Stomach (tissue), 8 donors: ENCODE measurements at regions not wholly inside any gene's neighbourhood (a gene's known extent, or its start where the extent isn't known, plus 50 kb on each side); places are given as distances from the start of the nearest gene placed in this dataset.

Experiments
- DNase-seq, 2 donors: peaks; one replicate each; pipeline versions ENCODE4 v3.0.0 to v3.0.0-alpha.2; 2013 to 2019
- H3K27ac ChIP-seq, 5 donors: fragments of 200-600 bp in 4 of 5; sonication (generic) in 4 of 5; one replicate each; pipeline ENCODE4 v1.5.1; 2013 to 2019; ENCODE audit warnings: mild to moderate bottlenecking in 1 of 5, moderate library complexity in 1 of 5
- H3K27me3 ChIP-seq, 3 donors: fragments of 200-600 bp; sonication (generic); one replicate each; pipeline ENCODE4 v1.5.1; 2017 to 2019; ENCODE audit warnings: mixed run types in 1 of 3
- H3K36me3 ChIP-seq, 4 donors: fragments of 200-600 bp; sonication (generic); 1 replicate in 3 of 4; 2 replicates in 1 of 4; pipeline ENCODE4 v1.5.1; 2016 to 2019
- H3K4me1 ChIP-seq, 4 donors: fragments of 200-600 bp; sonication (generic); one replicate each; pipeline ENCODE4 v1.5.1; 2016 to 2019
- H3K4me3 ChIP-seq, 4 donors: fragments of 200-600 bp; sonication (generic) in 3 of 4; one replicate each; pipeline ENCODE4 v1.5.1; 2016 to 2019; ENCODE audit warnings: mild to moderate bottlenecking in 1 of 4
- H3K9me3 ChIP-seq, 4 donors: fragments of 200-600 bp; sonication (generic); one replicate each; pipeline ENCODE4 v1.5.1; 2016 to 2019
- EP300 ChIP-seq: sonication (generic); formaldehyde crosslinking; IDR thresholded peaks from one replicate; pipeline ENCODE4 v1.6.1; 2017; ENCODE audit warnings: antibody characterized with exemption
- POLR2A ChIP-seq, 4 donors: fragments of 450-650 bp; IDR thresholded peaks; one replicate each; pipeline ENCODE4 v1.6.1; 2016; ENCODE audit warnings: antibody characterized with exemption in 4 of 4, control low read depth in 2 of 4, mild to moderate bottlenecking in 1 of 4, moderate library complexity in 1 of 4
- POLR2AphosphoS5 ChIP-seq, 3 donors: sonication (generic); formaldehyde crosslinking; IDR thresholded peaks; one replicate each; pipeline ENCODE4 v1.6.1; 2016; ENCODE audit warnings: antibody characterized with exemption in 3 of 3
- WGBS, 5 donors: extraction: QIAGEN DNeasy Blood & Tissue Kit in 3 of 5; methylation state at CpG; one replicate each; pipeline versions ENCODE4 v1.1.5 to v1.1.7; 2013 to 2018; 5-methylcytosine and 5-hydroxymethylcytosine counted together
- intact Hi-C: fragments of 100-400 bp; cut with DNase I; formaldehyde crosslinking; loops from one replicate; pipeline ENCODE4 v1.15.1; 2023; ENCODE audit warnings: low total_unique reads
- TF ChIP-seq, protein P1 (sequence below), 7 experiments: fragments of 450-650 bp in 4 of 7; fragments of 200-600 bp in 3 of 7; sonication (generic) in 3 of 7; IDR thresholded peaks; one replicate each; pipeline ENCODE4 v1.5.1; 2016 to 2019; ENCODE audit warnings: antibody characterized with exemption in 7 of 7, control low read depth in 2 of 7, mild to moderate bottlenecking in 1 of 7
- donor health status: healthy with polysubstance abuse.
- donor health status: Bipolar disorder and iron deficiency.
- donor health status: healthy.

GRCh38 chr9:25543806-25544205 is 134.4 kb downstream of the TUSC1 start:
- WGBS, 5 donors = 89 to 92% (median 90%) methylated on average over 7 of the region's 7 CpGs
- intact Hi-C loops = no loop called here
- Histone ChIP-seq H3K27me3 (no peaks in the 10 kb centered on the region), H3K9me3 (no peaks in the 10 kb centered on the region), H3K4me1 (no peaks in the 10 kb centered on the region), H3K4me3 (no peak overlapping the region), H3K36me3 (no peaks in the 10 kb centered on the region), H3K27ac (no peak overlapping the region)
- no peak for DNase-seq
- TF ChIP-seq POLR2AphosphoS5 (IDR thresholded peaks at IDR 0.05) (no peak), POLR2A (IDR thresholded peaks at IDR 0.05) (no peak)
- TF ChIP-seq, protein P1, sequence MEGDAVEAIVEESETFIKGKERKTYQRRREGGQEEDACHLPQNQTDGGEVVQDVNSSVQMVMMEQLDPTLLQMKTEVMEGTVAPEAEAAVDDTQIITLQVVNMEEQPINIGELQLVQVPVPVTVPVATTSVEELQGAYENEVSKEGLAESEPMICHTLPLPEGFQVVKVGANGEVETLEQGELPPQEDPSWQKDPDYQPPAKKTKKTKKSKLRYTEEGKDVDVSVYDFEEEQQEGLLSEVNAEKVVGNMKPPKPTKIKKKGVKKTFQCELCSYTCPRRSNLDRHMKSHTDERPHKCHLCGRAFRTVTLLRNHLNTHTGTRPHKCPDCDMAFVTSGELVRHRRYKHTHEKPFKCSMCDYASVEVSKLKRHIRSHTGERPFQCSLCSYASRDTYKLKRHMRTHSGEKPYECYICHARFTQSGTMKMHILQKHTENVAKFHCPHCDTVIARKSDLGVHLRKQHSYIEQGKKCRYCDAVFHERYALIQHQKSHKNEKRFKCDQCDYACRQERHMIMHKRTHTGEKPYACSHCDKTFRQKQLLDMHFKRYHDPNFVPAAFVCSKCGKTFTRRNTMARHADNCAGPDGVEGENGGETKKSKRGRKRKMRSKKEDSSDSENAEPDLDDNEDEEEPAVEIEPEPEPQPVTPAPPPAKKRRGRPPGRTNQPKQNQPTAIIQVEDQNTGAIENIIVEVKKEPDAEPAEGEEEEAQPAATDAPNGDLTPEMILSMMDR (IDR thresholded peaks at IDR 0.05) = no peak

- Histone ChIP-seq H3K36me3 (no peaks in the 10 kb centered on the region), H3K27me3 (no peaks in the 10 kb centered on the region), H3K9me3 (no peaks in the 10 kb centered on the region), H3K27ac (no peak overlapping the region), H3K4me3 (no peak overlapping the region), H3K4me1 (peaks cover 0 to 10% (median 0%) of the 10 kb centered on the region in 4 donors)
- TF ChIP-seq EP300 = no peak
- TF ChIP-seq, protein P1 (IDR thresholded peaks at IDR 0.05) = no peak
- no peak for TF ChIP-seq POLR2AphosphoS5 (IDR thresholded peaks at IDR 0.05)
- TF ChIP-seq POLR2A (IDR thresholded peaks at IDR 0.05) = no peak
- intact Hi-C loops = no loop called here
- WGBS, 5 donors = 89 to 92% (median 90%) methylated on average over 8 of the region's 8 CpGs
- DNase-seq = no peak
These were observed 135.9 kb downstream of the TUSC1 start for GRCh38 chr9:25542319-25542718.

DNA sequence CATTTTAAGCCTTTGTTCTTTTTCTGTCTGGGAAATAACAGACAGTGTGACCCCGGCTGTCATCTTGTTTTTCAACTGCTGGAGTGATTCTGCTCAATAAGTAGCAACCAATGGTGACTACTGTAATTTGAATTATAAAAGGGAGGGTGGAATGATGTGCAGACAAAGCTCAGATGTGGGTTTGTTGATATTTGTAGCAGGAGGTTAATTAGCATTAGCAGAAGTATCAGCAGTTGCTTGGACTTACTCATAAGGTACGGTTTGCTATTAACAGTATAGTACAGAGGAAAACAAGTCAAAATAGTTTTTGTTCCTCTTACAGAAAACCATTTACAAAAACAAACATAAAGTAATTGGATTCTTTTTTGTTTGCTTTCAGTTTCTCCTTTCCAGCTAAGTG is 140.4 kb downstream of the TUSC1 start:
- Histone ChIP-seq H3K4me3 (no peak overlapping the region), H3K9me3 (no peaks in the 10 kb centered on the region), H3K27ac (peak overlapping the region in 1 of 5 donors; percentile 40), H3K36me3 (no peaks in the 10 kb centered on the region), H3K27me3 (no peaks in the 10 kb centered on the region), H3K4me1 (peaks cover 0 to 10% (median 0%) of the 10 kb centered on the region in 4 donors)
- no peak for TF ChIP-seq POLR2AphosphoS5 (IDR thresholded peaks at IDR 0.05)
- TF ChIP-seq POLR2A (IDR thresholded peaks at IDR 0.05) = no peak
- TF ChIP-seq, protein P1 (IDR thresholded peaks at IDR 0.05) = no peak
- TF ChIP-seq EP300 = no peak
- WGBS, 5 donors = 27 to 46% (median 33%) methylated on average over 2 of the region's 2 CpGs
- DNase-seq = no peak
- intact Hi-C loops = no loop called here

DNA sequence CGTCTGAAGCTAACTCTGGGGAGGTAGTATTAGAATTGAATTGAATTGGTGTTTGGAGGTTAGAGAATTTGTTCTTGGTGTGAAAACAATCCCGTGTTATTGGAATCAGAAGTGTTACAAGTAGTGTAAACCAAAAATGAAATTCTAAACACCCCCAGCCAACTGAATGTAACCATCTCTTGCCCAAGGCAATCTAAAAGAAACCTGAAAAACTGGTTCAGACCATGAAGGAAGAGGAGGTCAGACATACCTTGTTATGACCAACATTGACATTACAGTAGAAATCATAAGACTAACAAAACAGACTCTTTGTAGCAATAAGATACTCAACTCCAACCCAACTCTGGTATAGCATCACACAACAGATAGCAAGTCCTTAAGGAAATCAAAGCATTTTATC is 159.0 kb downstream of the TUSC1 start:
- H3K36me3 ChIP-seq = no peaks in the 10 kb centered on the region
- intact Hi-C loops = no loop called here
- H3K27ac ChIP-seq = no peak overlapping the region
- WGBS, 5 donors = 62 to 77% (median 70%) methylated on average over 2 of the region's 2 CpGs
- TF ChIP-seq POLR2AphosphoS5 (IDR thresholded peaks at IDR 0.05) = no peak
- TF ChIP-seq EP300 = no peak
- no peak for TF ChIP-seq POLR2A (IDR thresholded peaks at IDR 0.05)
- TF ChIP-seq, protein P1 (IDR thresholded peaks at IDR 0.05) = no peak
- H3K9me3 ChIP-seq = no peaks in the 10 kb centered on the region
- DNase-seq = peak in 1 of 2 donors; percentile 4
- no peak overlapping the region for H3K4me3 ChIP-seq
- H3K4me1 ChIP-seq = no peaks in the 10 kb centered on the region
- H3K27me3 ChIP-seq = no peaks in the 10 kb centered on the region
